ENCODE measurements at regions not wholly inside any gene's neighbourhood (a gene's known extent, or its start where the extent isn't known, plus 50 kb on each side); places are given as distances from the start of the nearest gene placed in this dataset.

DNA sequence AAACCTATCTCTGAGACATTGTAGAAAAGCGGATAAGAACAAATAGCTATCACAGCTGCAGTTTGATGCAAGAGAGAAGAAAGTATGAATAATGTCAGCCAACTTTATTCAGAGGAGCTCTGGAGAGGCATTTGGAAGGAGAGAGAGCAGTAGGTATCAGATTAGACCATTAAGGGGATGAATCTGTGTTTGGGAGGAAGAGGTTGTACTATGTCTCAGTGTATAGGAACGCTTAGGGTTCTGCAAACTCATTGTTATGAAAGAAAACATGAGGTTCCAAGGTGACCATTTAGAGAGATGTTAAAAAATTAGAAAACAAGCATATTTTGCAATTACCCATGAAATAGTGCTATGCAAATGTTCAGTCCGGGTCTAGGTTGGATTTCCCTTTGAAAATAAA is 207.5 kb upstream of the GNAI1 start:
- TF ChIP-seq, protein P1, sequence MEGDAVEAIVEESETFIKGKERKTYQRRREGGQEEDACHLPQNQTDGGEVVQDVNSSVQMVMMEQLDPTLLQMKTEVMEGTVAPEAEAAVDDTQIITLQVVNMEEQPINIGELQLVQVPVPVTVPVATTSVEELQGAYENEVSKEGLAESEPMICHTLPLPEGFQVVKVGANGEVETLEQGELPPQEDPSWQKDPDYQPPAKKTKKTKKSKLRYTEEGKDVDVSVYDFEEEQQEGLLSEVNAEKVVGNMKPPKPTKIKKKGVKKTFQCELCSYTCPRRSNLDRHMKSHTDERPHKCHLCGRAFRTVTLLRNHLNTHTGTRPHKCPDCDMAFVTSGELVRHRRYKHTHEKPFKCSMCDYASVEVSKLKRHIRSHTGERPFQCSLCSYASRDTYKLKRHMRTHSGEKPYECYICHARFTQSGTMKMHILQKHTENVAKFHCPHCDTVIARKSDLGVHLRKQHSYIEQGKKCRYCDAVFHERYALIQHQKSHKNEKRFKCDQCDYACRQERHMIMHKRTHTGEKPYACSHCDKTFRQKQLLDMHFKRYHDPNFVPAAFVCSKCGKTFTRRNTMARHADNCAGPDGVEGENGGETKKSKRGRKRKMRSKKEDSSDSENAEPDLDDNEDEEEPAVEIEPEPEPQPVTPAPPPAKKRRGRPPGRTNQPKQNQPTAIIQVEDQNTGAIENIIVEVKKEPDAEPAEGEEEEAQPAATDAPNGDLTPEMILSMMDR (IDR thresholded peaks at IDR 0.05): no peak
- TF ChIP-seq EZH2 (IDR thresholded peaks at IDR 0.05; ENCODE audit: borderline replicate concordance, insufficient read depth, low read depth, low read length, poor library complexity, severe bottlenecking): no peak

Measured in B cell (primary cell).